Colonic mucosa (tissue), 4 donors: ENCODE measurements at regions not wholly inside any gene's neighbourhood (a gene's known extent, or its start where the extent isn't known, plus 50 kb on each side); places are given as distances from the start of the nearest gene placed in this dataset.

Source experiments
- DNase-seq: peaks from one replicate; pipeline ENCODE4 v3.0.0-alpha.2; 2020
- H3K27ac ChIP-seq: fragments of 200-600 bp; one replicate; pipeline ENCODE4 v1.8.0; 2021
- H3K27me3 ChIP-seq: fragments of 200-600 bp; one replicate; pipeline ENCODE4 v1.8.0; 2021
- H3K36me3 ChIP-seq: fragments of 200-600 bp; one replicate; pipeline ENCODE4 v1.8.0; 2021
- H3K4me1 ChIP-seq: fragments of 200-600 bp; one replicate; pipeline ENCODE4 v1.8.0; 2021; ENCODE audit warnings: mild to moderate bottlenecking
- H3K4me3 ChIP-seq: fragments of 200-600 bp; one replicate; pipeline ENCODE4 v1.8.0; 2021
- H3K9ac ChIP-seq, 2 donors: one replicate each; pipeline ENCODE4 v1.7.0; 2013; ENCODE audit warnings: control low read depth in 2 of 2, low read depth in 2 of 2, low read length in 2 of 2
- H3K9me3 ChIP-seq: fragments of 200-600 bp; one replicate; pipeline ENCODE4 v1.8.0; 2021
- CTCF ChIP-seq: fragments of 200-600 bp; IDR thresholded peaks from one replicate; pipeline ENCODE4 v1.8.0; 2022; ENCODE audit warnings: antibody characterized with exemption, mild to moderate bottlenecking
- intact Hi-C: fragments of 100-400 bp; cut with DNase I; formaldehyde crosslinking; loops from one replicate; pipeline ENCODE4 v1.14.1; 2022
- donor health status: healthy.
- donor health status: DM: no; HTN: no; CAD: no.
- donor health status: DM: no; HTN: no; CAD: no.

GRCh38 chr2:215816424-215816823 is 196.9 kb downstream of the MREG start:
- intact Hi-C loops = no loop called here
- Histone ChIP-seq H3K9me3 (no peaks in the 10 kb centered on the region), H3K4me1 (peaks cover 5% of the 10 kb centered on the region), H3K4me3 (no peak overlapping the region), H3K27ac (peak overlapping the region; percentile 66), H3K36me3 (no peaks in the 10 kb centered on the region), H3K27me3 (no peaks in the 10 kb centered on the region), H3K9ac (no peak overlapping the region)
- peak; percentile 54 for DNase-seq
- no peak for TF ChIP-seq CTCF

GRCh38 chr2:215815960-215816359 is 197.4 kb downstream of the MREG start:
- peaks cover 5% of the 10 kb centered on the region for H3K4me1 ChIP-seq

GRCh38 chr2:215812966-215813365 is 200.4 kb downstream of the MREG start:
- H3K4me1 ChIP-seq = peaks cover 5% of the 10 kb centered on the region
- TF ChIP-seq CTCF = no peak
- no peak overlapping the region for H3K4me3 ChIP-seq
- intact Hi-C loops = no loop called here
- no peaks in the 10 kb centered on the region for H3K27me3 ChIP-seq
- H3K27ac ChIP-seq = no peak overlapping the region
- no peaks in the 10 kb centered on the region for H3K36me3 ChIP-seq
- H3K9ac ChIP-seq = no peak overlapping the region
- H3K9me3 ChIP-seq = no peaks in the 10 kb centered on the region
- no peak for DNase-seq

More at GRCh38 chr2:215815960-215816359, 197.4 kb downstream of the MREG start:
- TF ChIP-seq CTCF = no peak
- no peak overlapping the region for H3K27ac ChIP-seq
- H3K4me3 ChIP-seq = no peak overlapping the region
- intact Hi-C loops = no loop called here
- H3K9ac ChIP-seq = no peak overlapping the region
- no peaks in the 10 kb centered on the region for H3K9me3 ChIP-seq
- no peaks in the 10 kb centered on the region for H3K27me3 ChIP-seq
- no peak for DNase-seq
- H3K36me3 ChIP-seq = no peaks in the 10 kb centered on the region

- H3K36me3 ChIP-seq = no peaks in the 10 kb centered on the region
- peaks cover 5% of the 10 kb centered on the region for H3K4me1 ChIP-seq
- intact Hi-C loops = no loop called here
- no peak overlapping the region for H3K9ac ChIP-seq
- no peak overlapping the region for H3K27ac ChIP-seq
- DNase-seq = no peak
- no peaks in the 10 kb centered on the region for H3K9me3 ChIP-seq
- no peaks in the 10 kb centered on the region for H3K27me3 ChIP-seq
- H3K4me3 ChIP-seq = no peak overlapping the region
- no peak for TF ChIP-seq CTCF
These were observed 201.7 kb downstream of the MREG start for GRCh38 chr2:215811409-215812345.

GRCh38 chr2:215811003-215811402 is 202.3 kb downstream of the MREG start:
- no peak overlapping the region for H3K9ac ChIP-seq
- H3K4me1 ChIP-seq = peaks cover 5% of the 10 kb centered on the region
- H3K27ac ChIP-seq = no peak overlapping the region
- TF ChIP-seq CTCF = no peak
- DNase-seq = no peak
- no peaks in the 10 kb centered on the region for H3K36me3 ChIP-seq
- intact Hi-C loops = no loop called here
- H3K4me3 ChIP-seq = no peak overlapping the region
- H3K27me3 ChIP-seq = no peaks in the 10 kb centered on the region
- H3K9me3 ChIP-seq = no peaks in the 10 kb centered on the region
